ENCODE measurements at regions not wholly inside any gene's neighbourhood (a gene's known extent, or its start where the extent isn't known, plus 50 kb on each side); places are given as distances from the start of the nearest gene placed in this dataset.

- Histone ChIP-seq H4K20me1 (replicated peaks; ENCODE audit: control insufficient read depth, insufficient read depth, low read length) (no peaks in the 10 kb centered on the region), H3K9ac (ENCODE audit: insufficient read depth in 1 of 2, low read depth in 2 of 2, low read length in 2 of 2) (no peak overlapping the region), H3K9me3 (replicated peaks; ENCODE audit: control insufficient read depth, insufficient read depth, low read depth, low read length) (no peaks in the 10 kb centered on the region), H3K9me1 (ENCODE audit: control insufficient read depth, insufficient read depth, low read length) (no peaks in the 10 kb centered on the region), H2AFZ (ENCODE audit: low read depth, low read length) (no peak overlapping the region), H3K4me2 (ENCODE audit: insufficient read depth, low read length) (no peak overlapping the region), H3K27me3 (ENCODE audit: control insufficient read depth in 2 of 2, insufficient read depth in 2 of 2, low read length in 2 of 2) (peaks cover 2 to 12% of the 10 kb centered on the region in 2 experiments; a peak in 1 of 5 replicates), H3K27ac (ENCODE audit: extremely low read depth, low read depth, low read length) (no peak overlapping the region), H3K4me1 (replicated peaks in 1 of 2; ENCODE audit: control insufficient read depth in 2 of 2, insufficient read depth in 2 of 2, low read length in 2 of 2) (no peaks in the 10 kb centered on the region), H3K4me3 (no peak overlapping the region), H3K36me3 (ENCODE audit: control insufficient read depth, insufficient read depth, low read length) (no peaks in the 10 kb centered on the region), H3K79me2 (ENCODE audit: control insufficient read depth, insufficient read depth, low read length) (no peaks in the 10 kb centered on the region)
- ChIA-PET POLR2A (interaction anchor here (0.7 kb wide), 1 partner anchor 236 kb away, joined by 3 read pairs; no protein-coding TSS in a partner anchor), CTCF (ENCODE audit: low intra/inter-chr PET ratio) (no interaction called here)
- no peak for FAIRE-seq
- intact Hi-C loops (cut with micrococcal nuclease), result no loop called here
- DNase-seq (ENCODE audit: extremely low read depth in 1 of 4, low spot score in 3 of 4), result no peak
- TF ChIP-seq GABPB1 (CRISPR knock-in tag; IDR thresholded peaks at IDR 0.05) (no peak), PHTF2 (CRISPR knock-in tag; IDR thresholded peaks at IDR 0.05) (no peak), ZNF584 (CRISPR knock-in tag; IDR thresholded peaks at IDR 0.05; ENCODE audit: low read depth) (no peak), L3MBTL2 (IDR thresholded peaks at IDR 0.05) (no peak), IRF9 (tag; IDR thresholded peaks at IDR 0.05) (no peak), PHB2 (IDR thresholded peaks at IDR 0.05; ENCODE audit: low read depth) (no peak), CTCF (IDR thresholded peaks at IDR 0.05 in 2 of 3, conservative IDR thresholded peaks at IDR 0.05 in 1 of 3; ENCODE audit: insufficient read depth in 2 of 3, low read depth in 1 of 3, low read length in 3 of 3) (no peak)
- BruUV-seq (replicated peaks), result no TSS peak
- WGBS (ENCODE audit: insufficient coverage, low coverage, missing lambda C conversion rate), result 0% methylated on average over 2 of the region's 2 CpGs
- in situ Hi-C loops (cut with MboI), result no loop called here
- ATAC-seq, result no peak
Observed at GRCh38 chr11:31997955-31998354, 92.9 kb upstream of the RCN1 start.
